K562 (cell line): ENCODE measurements at regions not wholly inside any gene's neighbourhood (a gene's known extent, or its start where the extent isn't known, plus 50 kb on each side); places are given as distances from the start of the nearest gene placed in this dataset.

Experiments used
- ATAC-seq: fragments of 200-7000 bp; cut with Tn5 transposase; 3 replicates; pipeline ENCODE4 v1.9.1; 2020; ENCODE audit warnings: moderate library complexity
- BruUV-seq: library from RNA; stranded (reverse); fragments of 400-500 nt; replicated peaks from 2 replicates; lab custom pipeline; 2021; lab: Mats Ljungman, UMichigan
- CTCF ChIA-PET: fragments of 300-600 bp; formaldehyde crosslinking; extraction: SDS; loops from one replicate; lab custom pipeline; 2021; ENCODE audit warnings: low intra/inter-chr PET ratio; lab: Yijun Ruan, JAX
- POLR2A ChIA-PET: fragments of 300-600, 350-650 bp; sonication (Branson Sonifier 250); formaldehyde crosslinking; extraction: SDS; loops from one replicate; lab custom pipeline; 2021; ENCODE audit warnings: antibody characterized with exemption, inconsistent platforms; lab: Yijun Ruan, JAX
- DNase-seq, 4 experiments: peaks; one replicate each; pipeline versions ENCODE4 v3.0.0 to v3.0.0-alpha.2; 2011 to 2018; ENCODE audit warnings: low spot score in 3 of 4, mixed read lengths in 3 of 4; ENCODE audit errors: extremely low read depth in 1 of 4
- FAIRE-seq: peaks from 2 replicates; lab custom pipeline; 2011; peaks lifted over from hg19 to GRCh38; lab: Jason Lieb, UNC
- H2AFZ ChIP-seq: 2 replicates; pipeline ENCODE4 v1.6.0; 2011; ENCODE audit warnings: low read depth, low read length, control low read depth, inconsistent platforms
- H3K27ac ChIP-seq: fragments of 200-600 bp; 3 replicates; pipeline ENCODE4 v1.8.0; 2011; ENCODE audit warnings: low read depth, mild to moderate bottlenecking, control low read depth, inconsistent platforms, low read length, moderate library complexity, mixed read lengths; ENCODE audit errors: extremely low read depth
- H3K27me3 ChIP-seq, 2 experiments: fragments of 300-600 bp in 1 of 2; 2 replicates in 1 of 2; 3 replicates in 1 of 2; pipeline versions ENCODE4 v1.6.0 to v1.8.0; 2011; ENCODE audit warnings: inconsistent platforms in 2 of 2, low read length in 2 of 2, mild to moderate bottlenecking in 1 of 2, mixed read lengths in 1 of 2, moderate library complexity in 1 of 2; ENCODE audit not compliant: control insufficient read depth in 2 of 2, insufficient read depth in 2 of 2
- H3K36me3 ChIP-seq: fragments of 300-600 bp; 3 replicates; pipeline ENCODE4 v1.8.0; 2011; ENCODE audit warnings: mild to moderate bottlenecking, low read length, inconsistent platforms; ENCODE audit not compliant: control insufficient read depth, insufficient read depth
- H3K4me1 ChIP-seq, 2 experiments: fragments of 200-600 bp in 1 of 2; replicated peaks in 1 of 2; 2 replicates in 1 of 2; 3 replicates in 1 of 2; pipeline versions ENCODE4 v1.5.1 to v1.8.0; 2011; ENCODE audit warnings: inconsistent platforms in 2 of 2, low read length in 2 of 2, mild to moderate bottlenecking in 1 of 2, mixed read lengths in 1 of 2, moderate library complexity in 1 of 2; ENCODE audit not compliant: control insufficient read depth in 2 of 2, insufficient read depth in 2 of 2
- H3K4me2 ChIP-seq: 2 replicates; pipeline ENCODE4 v1.6.1; 2011; ENCODE audit warnings: low read length, control low read depth, inconsistent platforms, mixed read lengths; ENCODE audit not compliant: insufficient read depth
- H3K4me3 ChIP-seq: fragments of 200-600 bp; sonication (generic), shearing (Covaris generic); 2 replicates; pipeline ENCODE4 v1.5.1; 2016; ENCODE audit warnings: control low read depth, inconsistent platforms
- H3K79me2 ChIP-seq: fragments of 200-600 bp; 3 replicates; pipeline ENCODE4 v1.8.0; 2011; ENCODE audit warnings: low read length, inconsistent platforms; ENCODE audit not compliant: control insufficient read depth, insufficient read depth
- H3K9ac ChIP-seq, 2 experiments: 2 replicates each; pipeline versions ENCODE4 v1.6.0 to v1.6.1; 2011; ENCODE audit warnings: low read depth in 2 of 2, low read length in 2 of 2, control low read depth in 1 of 2, inconsistent platforms in 1 of 2, mild to moderate bottlenecking in 1 of 2, mixed read lengths in 1 of 2; ENCODE audit not compliant: insufficient read depth in 1 of 2
- H3K9me1 ChIP-seq: one replicate; pipeline ENCODE4 v1.6.0; 2011; ENCODE audit warnings: inconsistent platforms, mild to moderate bottlenecking, low read length, moderate library complexity; ENCODE audit not compliant: control insufficient read depth, insufficient read depth
- H3K9me3 ChIP-seq: replicated peaks from 2 replicates; pipeline ENCODE4 v1.5.1; 2011; ENCODE audit warnings: low read depth, low read length, inconsistent platforms; ENCODE audit not compliant: control insufficient read depth, insufficient read depth
- H4K20me1 ChIP-seq: replicated peaks from 2 replicates; pipeline ENCODE4 v1.6.1; 2011; ENCODE audit warnings: low read length, inconsistent platforms, mixed read lengths; ENCODE audit not compliant: control insufficient read depth, insufficient read depth
- DNMT1 ChIP-seq: fragments of 450-650 bp; IDR thresholded peaks from 2 replicates; pipeline ENCODE4 v1.6.1; 2016; ENCODE audit warnings: antibody characterized with exemption, mild to moderate bottlenecking
- EP300 ChIP-seq: IDR thresholded peaks from 2 replicates; pipeline ENCODE4 v1.6.1; 2012; ENCODE audit warnings: low read length, improper control_type of control experiment
- ESRRA ChIP-seq: fragments of 450-650 bp; IDR thresholded peaks from 2 replicates; pipeline ENCODE4 v1.6.1; 2014; ENCODE audit warnings: low read depth, mild to moderate bottlenecking, moderate library complexity, borderline replicate concordance
- HDGF ChIP-seq: fragments of 450-650 bp; IDR thresholded peaks from 2 replicates; pipeline ENCODE4 v1.6.1; 2016
- ILK ChIP-seq: fragments of 450-650 bp; IDR thresholded peaks from 2 replicates; pipeline ENCODE4 v1.6.1; 2016; ENCODE audit warnings: missing genetic modification characterization, low read depth, mild to moderate bottlenecking, missing compliant biosample characterization, moderate library complexity, borderline replicate concordance
- KAT7 ChIP-seq: sonication (generic); formaldehyde crosslinking; IDR thresholded peaks from 2 replicates; pipeline ENCODE4 v1.8.0; 2022; ENCODE audit warnings: missing genetic modification reagents, mild to moderate bottlenecking, borderline replicate concordance
- KDM1A ChIP-seq, 2 experiments: fragments of 450-650 bp; IDR thresholded peaks; 2 replicates each; pipeline ENCODE4 v1.6.1; 2016; ENCODE audit warnings: mild to moderate bottlenecking in 2 of 2
- NRF1 ChIP-seq, 2 experiments: fragments of 450-650 bp; IDR thresholded peaks in 1 of 2; conservative IDR thresholded peaks in 1 of 2; 2 replicates each; pipeline ENCODE4 v1.6.1; 2014; ENCODE audit warnings: mild to moderate bottlenecking in 2 of 2
- PTRF ChIP-seq: fragments of 450-650 bp; IDR thresholded peaks from 2 replicates; pipeline ENCODE4 v1.6.1; 2016; ENCODE audit warnings: mild to moderate bottlenecking, missing genetic modification characterization, missing compliant biosample characterization
- PYGO2 ChIP-seq: fragments of 450-650 bp; IDR thresholded peaks from 2 replicates; pipeline ENCODE4 v1.6.1; 2016; ENCODE audit warnings: mild to moderate bottlenecking, missing genetic modification characterization, moderate library complexity, missing compliant biosample characterization
- TOE1 ChIP-seq, 2 experiments: fragments of 450-650 bp in 1 of 2; sonication (generic) in 1 of 2; formaldehyde crosslinking in 1 of 2; IDR thresholded peaks; 2 replicates each; pipeline versions ENCODE4 v1.7.1 to v1.8.0; 2016 to 2022; ENCODE audit warnings: borderline replicate concordance in 2 of 2, mild to moderate bottlenecking in 2 of 2, antibody characterized with exemption in 1 of 2, inconsistent platforms in 1 of 2, low read depth in 1 of 2, missing genetic modification reagents in 1 of 2, moderate library complexity in 1 of 2
- TRIM24 ChIP-seq, 2 experiments: fragments of 450-650 bp; IDR thresholded peaks; 2 replicates each; pipeline ENCODE4 v1.6.1; 2016
- ZNF274 ChIP-seq: IDR thresholded peaks from 2 replicates; pipeline ENCODE4 v1.6.1; 2011; ENCODE audit warnings: low read depth, mild to moderate bottlenecking, low read length, moderate library complexity, borderline replicate concordance
- ZNF444 ChIP-seq: fragments of 250-450 bp; sonication (Bioruptor Pico); IDR thresholded peaks from 2 replicates; pipeline ENCODE4 v1.4.0; 2020; ENCODE audit warnings: mild to moderate bottlenecking, moderate library complexity
- WGBS: fragments of 100-300 bp; shearing (Covaris generic); methylation state at CpG from one replicate; pipeline ENCODE4 v1.1.6; 2016; ENCODE audit warnings: low coverage, mixed read lengths; ENCODE audit not compliant: insufficient coverage; ENCODE audit errors: missing lambda C conversion rate; 5-methylcytosine and 5-hydroxymethylcytosine counted together
- in situ Hi-C: fragments of 300-500 bp; cut with MboI; formaldehyde crosslinking; loops from 4 replicates; pipeline ENCODE4 v1.15.0; 2018; ENCODE audit warnings: inconsistent platforms, mixed read lengths
- intact Hi-C: fragments of 100-400 bp; cut with micrococcal nuclease; formaldehyde crosslinking; loops from 2 replicates; pipeline ENCODE4 v1.14.2; 2022
- TF ChIP-seq, protein P1 (sequence below), 2 experiments: fragments of 450-650 bp; IDR thresholded peaks; 2 replicates each; pipeline ENCODE4 v1.6.1; 2018; ENCODE audit warnings: mild to moderate bottlenecking in 2 of 2, low read depth in 1 of 2; ENCODE audit not compliant: partially characterized antibody in 2 of 2

DNA sequence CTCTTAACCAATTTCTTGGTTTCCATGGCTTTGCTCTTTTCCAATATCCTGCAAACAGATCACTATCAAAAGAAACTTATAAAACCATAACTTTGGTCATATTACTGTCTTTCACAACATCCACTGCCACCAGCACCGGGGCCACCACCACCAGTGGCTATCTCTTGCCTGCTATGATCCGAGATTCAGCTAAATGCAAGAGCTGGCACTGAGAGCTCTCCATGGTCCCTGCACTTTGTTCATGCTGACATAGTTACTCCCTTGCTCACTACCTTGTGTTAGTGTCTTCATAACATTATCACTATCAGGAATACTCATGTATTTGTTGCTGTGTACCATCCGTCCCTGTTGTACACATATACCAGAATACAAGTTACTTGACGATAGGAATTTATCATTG lies 299.0 kb downstream of the ETS1 start:
- Histone ChIP-seq H4K20me1 (no peaks in the 10 kb centered on the region), H3K9me3 (no peaks in the 10 kb centered on the region), H3K79me2 (no peaks in the 10 kb centered on the region), H3K9ac (no peak overlapping the region), H3K4me2 (no peak overlapping the region), H3K4me1 (no peaks in the 10 kb centered on the region), H3K27ac (no peak overlapping the region), H2AFZ (no peak overlapping the region), H3K4me3 (no peak overlapping the region), H3K36me3 (no peaks in the 10 kb centered on the region), H3K9me1 (no peaks in the 10 kb centered on the region), H3K27me3 (no peaks in the 10 kb centered on the region)
- ChIA-PET CTCF (no interaction called here), POLR2A (no interaction called here)
- in situ Hi-C loops (loop anchor here (10.0 kb wide), 1 partner anchor 346 kb away; no protein-coding TSS in a partner anchor), intact Hi-C loops (no loop called here)
- 0% methylated on average over 4 of the region's 4 CpGs for WGBS
- ATAC-seq = no peak
- DNase-seq = no peak
- FAIRE-seq = no peak
- no TSS peak for BruUV-seq
- TF ChIP-seq ILK (tag) (no peak), KAT7 (CRISPR knock-in tag) (no peak), EP300 (no peak), HDGF (no peak), PTRF (tag) (no peak), TRIM24 (IDR thresholded peaks at IDR 0.05) (no peak), DNMT1 (no peak), KDM1A (IDR thresholded peaks at IDR 0.05) (no peak), ZNF274 (no peak), TOE1 (IDR thresholded peaks at IDR 0.05; ENCODE audit: borderline replicate concordance) (no peak), TOE1 (CRISPR knock-in tag; IDR thresholded peaks at IDR 0.05; ENCODE audit: borderline replicate concordance, low read depth) (no peak), ESRRA (no peak), NRF1 (conservative IDR thresholded peaks at IDR 0.05 in 1 of 2, IDR thresholded peaks at IDR 0.05 in 1 of 2) (no peak), PYGO2 (tag) (no peak), ZNF444 (no peak)
- TF ChIP-seq, protein P1, sequence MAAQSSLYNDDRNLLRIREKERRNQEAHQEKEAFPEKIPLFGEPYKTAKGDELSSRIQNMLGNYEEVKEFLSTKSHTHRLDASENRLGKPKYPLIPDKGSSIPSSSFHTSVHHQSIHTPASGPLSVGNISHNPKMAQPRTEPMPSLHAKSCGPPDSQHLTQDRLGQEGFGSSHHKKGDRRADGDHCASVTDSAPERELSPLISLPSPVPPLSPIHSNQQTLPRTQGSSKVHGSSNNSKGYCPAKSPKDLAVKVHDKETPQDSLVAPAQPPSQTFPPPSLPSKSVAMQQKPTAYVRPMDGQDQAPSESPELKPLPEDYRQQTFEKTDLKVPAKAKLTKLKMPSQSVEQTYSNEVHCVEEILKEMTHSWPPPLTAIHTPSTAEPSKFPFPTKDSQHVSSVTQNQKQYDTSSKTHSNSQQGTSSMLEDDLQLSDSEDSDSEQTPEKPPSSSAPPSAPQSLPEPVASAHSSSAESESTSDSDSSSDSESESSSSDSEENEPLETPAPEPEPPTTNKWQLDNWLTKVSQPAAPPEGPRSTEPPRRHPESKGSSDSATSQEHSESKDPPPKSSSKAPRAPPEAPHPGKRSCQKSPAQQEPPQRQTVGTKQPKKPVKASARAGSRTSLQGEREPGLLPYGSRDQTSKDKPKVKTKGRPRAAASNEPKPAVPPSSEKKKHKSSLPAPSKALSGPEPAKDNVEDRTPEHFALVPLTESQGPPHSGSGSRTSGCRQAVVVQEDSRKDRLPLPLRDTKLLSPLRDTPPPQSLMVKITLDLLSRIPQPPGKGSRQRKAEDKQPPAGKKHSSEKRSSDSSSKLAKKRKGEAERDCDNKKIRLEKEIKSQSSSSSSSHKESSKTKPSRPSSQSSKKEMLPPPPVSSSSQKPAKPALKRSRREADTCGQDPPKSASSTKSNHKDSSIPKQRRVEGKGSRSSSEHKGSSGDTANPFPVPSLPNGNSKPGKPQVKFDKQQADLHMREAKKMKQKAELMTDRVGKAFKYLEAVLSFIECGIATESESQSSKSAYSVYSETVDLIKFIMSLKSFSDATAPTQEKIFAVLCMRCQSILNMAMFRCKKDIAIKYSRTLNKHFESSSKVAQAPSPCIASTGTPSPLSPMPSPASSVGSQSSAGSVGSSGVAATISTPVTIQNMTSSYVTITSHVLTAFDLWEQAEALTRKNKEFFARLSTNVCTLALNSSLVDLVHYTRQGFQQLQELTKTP (IDR thresholded peaks at IDR 0.05; ENCODE audit: low read depth in 1 of 2, partially characterized antibody in 2 of 2) = no peak
